Non-pigmented ciliary epithelial cell (primary cell): ENCODE measurements at regions not wholly inside any gene's neighbourhood (a gene's known extent, or its start where the extent isn't known, plus 50 kb on each side); places are given as distances from the start of the nearest gene placed in this dataset.

Experiments used
- DNase-seq: peaks from one replicate; pipeline ENCODE4 v3.0.0-alpha.2; 2010; ENCODE audit warnings: low read depth

DNA sequence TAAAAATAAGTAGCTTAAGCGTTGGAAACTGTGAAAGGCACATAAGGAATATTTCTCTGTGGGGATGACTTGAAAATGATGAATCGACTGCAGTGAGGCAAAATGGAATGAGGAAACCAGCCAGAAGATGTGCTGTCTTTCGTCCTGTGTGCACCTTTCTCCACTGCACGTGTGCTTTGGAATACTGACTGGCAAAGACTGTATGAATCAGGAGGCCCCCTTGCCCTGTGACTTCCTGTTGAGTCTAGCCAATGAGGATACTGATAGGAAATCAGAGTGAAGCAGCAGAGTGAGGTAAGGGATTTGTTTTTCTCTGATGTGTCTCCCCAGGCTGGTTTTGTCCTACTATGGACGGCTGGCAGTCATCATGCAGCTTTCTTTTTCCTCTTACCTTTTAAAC lies 118.2 kb upstream of the ADGRL4 start:
- DNase-seq: no peak

DNA sequence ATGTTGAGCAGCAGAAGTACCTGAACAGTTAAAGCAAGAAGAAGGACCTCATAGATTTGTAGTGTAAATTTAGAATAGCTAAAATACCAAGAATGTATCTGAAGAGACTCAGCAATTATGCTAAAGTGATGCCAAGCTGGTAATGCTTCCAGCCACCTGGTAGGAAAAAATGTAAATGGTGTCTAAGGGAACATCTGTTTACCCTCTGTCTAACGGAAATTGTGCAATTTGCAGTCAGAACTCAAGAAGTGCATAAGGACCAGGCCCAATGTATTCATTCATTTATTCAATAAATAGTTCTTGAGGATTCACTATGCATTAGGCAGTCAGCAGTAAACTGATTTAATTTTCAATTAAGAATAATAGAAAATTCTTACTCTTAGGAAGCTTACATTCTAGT lies 116.0 kb upstream of the ADGRL4 start:
- no peak for DNase-seq

DNA sequence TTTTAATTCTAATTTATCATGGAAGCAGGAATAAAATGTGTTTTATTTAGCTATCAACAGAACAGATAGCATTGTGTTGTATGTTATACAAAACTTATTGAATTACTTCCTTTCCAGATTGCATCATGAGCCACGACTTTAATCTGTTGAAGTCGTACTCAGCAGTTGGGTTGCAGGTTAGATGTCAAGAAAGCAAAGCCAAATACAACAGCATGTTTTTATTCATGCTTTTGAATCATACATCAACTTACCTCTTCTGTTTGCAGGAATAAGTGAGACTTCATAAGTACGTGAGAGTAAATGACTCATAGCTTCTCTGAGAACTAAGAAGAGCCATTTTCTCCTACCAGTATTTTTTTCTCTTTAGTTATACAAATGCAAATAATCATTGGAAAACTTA lies 110.8 kb upstream of the ADGRL4 start:
- DNase-seq: no peak

DNA sequence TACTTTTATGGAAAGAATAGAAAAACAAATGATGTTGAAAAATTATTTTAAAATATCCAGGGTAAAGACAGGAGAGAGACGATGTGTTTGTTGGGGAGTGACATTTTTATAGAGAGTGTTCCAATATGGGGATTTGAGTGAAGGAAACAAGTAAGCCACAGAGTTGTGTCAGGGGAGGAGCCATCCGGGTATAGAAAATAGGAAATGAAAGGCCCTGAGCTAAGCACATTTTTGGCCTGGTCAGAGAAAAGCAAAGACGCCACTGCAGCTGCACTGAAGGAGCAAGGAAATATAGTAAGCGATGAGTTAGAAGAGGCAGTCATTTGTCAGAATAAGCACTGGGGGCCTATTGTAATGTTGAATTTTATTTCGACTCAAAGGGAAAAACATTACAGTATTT lies 107.3 kb upstream of the ADGRL4 start:
- no peak for DNase-seq

DNA sequence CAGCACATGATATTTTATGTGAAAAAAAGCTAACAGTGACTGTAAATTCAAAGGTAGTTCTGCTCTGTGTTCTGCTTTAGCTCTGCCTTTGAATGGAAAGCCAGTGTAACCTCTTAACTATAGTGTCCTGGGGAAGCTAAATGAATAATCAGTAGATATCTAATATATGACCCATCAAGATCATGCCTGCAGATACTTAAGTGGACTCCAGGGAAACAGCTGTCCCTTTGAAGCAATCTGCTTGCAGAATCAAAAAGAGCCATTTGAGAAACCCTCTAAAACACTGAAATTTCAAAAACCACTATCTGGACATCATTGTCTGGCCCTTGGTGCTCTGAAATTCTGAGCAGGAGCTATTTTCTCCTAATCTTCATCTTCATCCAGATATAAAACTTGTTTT lies 104.2 kb upstream of the ADGRL4 start:
- no peak for DNase-seq

DNA sequence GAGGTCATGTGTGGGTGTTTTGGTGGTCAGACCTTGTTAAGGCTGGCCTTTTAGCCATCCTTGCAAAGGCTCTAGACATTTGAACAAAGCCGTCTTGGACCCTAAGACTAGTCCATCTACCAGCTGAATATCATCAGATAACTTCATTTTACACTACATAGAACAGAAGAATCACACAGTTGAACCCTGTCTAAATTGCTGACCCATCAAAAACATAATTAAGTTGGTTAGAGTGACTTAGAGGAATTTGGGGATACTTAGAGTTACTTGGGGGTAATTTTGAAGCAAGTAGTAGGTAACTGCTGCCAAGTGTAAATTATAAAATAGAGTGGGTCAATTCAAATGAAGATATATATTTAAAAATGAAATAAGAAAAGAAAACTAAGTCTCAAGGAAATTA lies 102.9 kb upstream of the ADGRL4 start:
- no peak for DNase-seq

DNA sequence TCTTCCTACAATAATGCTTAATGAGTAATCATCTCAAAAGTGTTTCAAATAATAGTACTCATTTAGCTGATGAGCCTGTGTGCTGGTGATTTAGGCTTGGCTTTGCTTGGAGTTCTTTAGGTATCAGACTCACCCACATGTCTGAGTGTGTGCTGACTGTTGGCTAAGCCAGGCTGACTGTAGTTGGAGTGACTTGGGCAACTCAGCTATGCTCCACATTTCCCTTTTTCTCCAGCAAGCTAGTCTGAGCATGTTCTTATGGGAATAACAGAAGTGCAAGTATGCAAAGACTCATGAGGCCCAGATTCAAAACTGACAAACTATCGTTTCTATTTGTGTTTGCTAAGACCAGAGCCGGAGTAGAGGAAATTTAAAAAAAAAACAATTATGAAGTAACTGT lies 99.0 kb upstream of the ADGRL4 start:
- DNase-seq: no peak

GRCh38 chr1:79104617-79105016 lies 98.1 kb upstream of the ADGRL4 start:
- no peak for DNase-seq

DNA sequence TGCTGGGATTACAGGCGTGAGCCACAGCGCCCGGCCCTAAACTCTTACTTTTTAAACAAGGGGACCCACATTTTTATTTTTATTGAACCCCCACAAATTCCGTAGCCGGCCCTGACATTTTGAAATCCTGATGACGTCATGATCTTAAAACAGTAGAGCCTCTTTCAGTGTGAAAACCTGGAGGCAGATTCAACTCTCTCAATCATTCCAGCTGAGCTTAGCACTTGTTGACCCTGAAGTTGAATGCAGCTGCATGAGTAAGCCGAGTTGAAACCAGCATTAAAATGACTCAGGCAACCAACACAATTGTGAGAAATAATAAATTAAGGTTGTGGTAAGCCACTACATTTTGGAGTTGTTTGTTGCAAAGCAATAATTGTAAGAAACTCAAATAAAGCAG lies 93.9 kb upstream of the ADGRL4 start:
- peak; percentile 70 for DNase-seq

DNA sequence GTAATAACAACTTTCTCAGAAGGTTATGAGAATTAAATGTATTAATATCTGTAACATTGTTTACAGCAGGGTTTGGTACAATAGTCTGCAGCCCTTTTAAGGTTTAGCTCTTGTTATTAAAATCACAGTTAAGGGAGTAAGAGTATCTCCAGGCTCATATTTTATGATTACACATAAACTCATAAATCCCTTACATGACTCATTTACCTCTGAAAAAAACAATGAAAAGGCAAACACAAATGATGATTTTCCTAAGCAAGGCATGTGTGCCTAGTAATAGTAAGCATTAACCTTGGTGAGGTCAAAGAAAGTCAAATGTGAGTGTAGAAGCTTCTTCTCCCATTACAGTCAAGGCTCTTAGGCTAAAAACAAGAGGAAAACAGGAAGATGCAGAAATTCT lies 84.5 kb upstream of the ADGRL4 start:
- DNase-seq: no peak

- no peak for DNase-seq
These were observed 83.4 kb upstream of the ADGRL4 start for GRCh38 chr1:79089946-79090345.

GRCh38 chr1:79082233-79082632 lies 75.7 kb upstream of the ADGRL4 start:
- DNase-seq: no peak

GRCh38 chr1:79079770-79080169 lies 73.2 kb upstream of the ADGRL4 start:
- DNase-seq: peak; percentile 84

DNA sequence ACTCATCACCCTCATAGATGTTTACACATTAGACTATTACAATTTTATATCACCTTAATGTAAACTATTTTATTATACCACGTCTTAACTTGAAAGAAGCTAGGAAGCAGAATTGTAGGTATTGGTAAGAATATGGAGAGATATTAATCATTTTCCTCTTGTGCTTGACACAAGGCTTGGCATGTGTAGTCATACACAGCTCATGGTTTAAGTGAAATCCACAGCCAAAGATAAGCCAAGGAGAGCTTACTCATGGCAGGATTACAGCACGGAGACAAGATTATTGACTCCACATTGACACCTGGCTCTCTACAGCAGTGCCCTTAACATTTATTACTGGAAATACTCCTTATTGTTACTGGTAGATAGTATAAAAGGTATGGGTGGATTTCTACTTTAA lies 68.4 kb upstream of the ADGRL4 start:
- DNase-seq: no peak

- DNase-seq: no peak
These were observed 63.3 kb upstream of the ADGRL4 start for GRCh38 chr1:79069828-79070227.

DNA sequence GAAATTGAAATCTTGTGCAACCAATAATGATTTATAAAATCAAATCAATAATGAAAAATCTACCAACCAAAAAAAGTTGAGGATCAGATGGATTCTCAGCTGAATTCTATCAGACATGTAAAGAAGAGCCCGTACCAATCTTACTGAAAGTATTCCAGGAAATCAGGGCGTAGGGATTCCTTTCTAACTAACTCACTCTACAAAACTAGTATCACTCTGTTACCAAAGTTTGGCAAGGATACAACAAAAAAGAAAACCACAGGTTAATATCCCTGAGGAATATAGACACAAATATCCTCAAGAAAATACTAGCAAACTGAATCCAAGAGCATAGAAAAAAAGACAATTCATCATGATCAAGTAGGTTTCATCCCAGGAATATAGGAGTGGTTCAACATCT lies 52.8 kb upstream of the ADGRL4 start:
- no peak for DNase-seq
